Glutamatergic neuron (in vitro differentiated cells): ENCODE measurements at regions not wholly inside any gene's neighbourhood (a gene's known extent, or its start where the extent isn't known, plus 50 kb on each side); places are given as distances from the start of the nearest gene placed in this dataset.

ENCODE experiments used
- DNase-seq: peaks from one replicate; pipeline ENCODE4 v3.0.0; 2022
- H3K27ac Mint-ChIP-seq: one replicate; pipeline ENCODE4 v1.8.0; 2020; ENCODE audit warnings: mild to moderate bottlenecking, mixed read lengths, inconsistent platforms; ENCODE audit not compliant: unreplicated experiment
- H3K27me3 Mint-ChIP-seq: one replicate; pipeline ENCODE4 v1.8.0; 2020; ENCODE audit warnings: mild to moderate bottlenecking, moderate library complexity, mixed read lengths, inconsistent platforms; ENCODE audit not compliant: unreplicated experiment
- H3K36me3 Mint-ChIP-seq: one replicate; pipeline ENCODE4 v1.8.0; 2020; ENCODE audit warnings: mild to moderate bottlenecking, mixed read lengths, inconsistent platforms; ENCODE audit not compliant: unreplicated experiment
- H3K4me1 Mint-ChIP-seq: one replicate; pipeline ENCODE4 v1.8.0; 2020; ENCODE audit warnings: mild to moderate bottlenecking, low read depth, mixed read lengths, inconsistent platforms; ENCODE audit not compliant: unreplicated experiment
- H3K4me3 Mint-ChIP-seq: one replicate; pipeline ENCODE4 v1.8.0; 2020; ENCODE audit warnings: mild to moderate bottlenecking, mixed read lengths, inconsistent platforms; ENCODE audit not compliant: unreplicated experiment
- H3K9me3 Mint-ChIP-seq: one replicate; pipeline ENCODE4 v1.8.0; 2020; ENCODE audit warnings: mild to moderate bottlenecking, moderate library complexity, mixed read lengths, inconsistent platforms; ENCODE audit not compliant: unreplicated experiment
- TF ChIP-seq, protein P1 (sequence below): fragments of 200-600 bp; sonication (generic); IDR thresholded peaks from one replicate; pipeline ENCODE4 v1.5.0; 2021; ENCODE audit not compliant: partially characterized antibody, unreplicated experiment

DNA sequence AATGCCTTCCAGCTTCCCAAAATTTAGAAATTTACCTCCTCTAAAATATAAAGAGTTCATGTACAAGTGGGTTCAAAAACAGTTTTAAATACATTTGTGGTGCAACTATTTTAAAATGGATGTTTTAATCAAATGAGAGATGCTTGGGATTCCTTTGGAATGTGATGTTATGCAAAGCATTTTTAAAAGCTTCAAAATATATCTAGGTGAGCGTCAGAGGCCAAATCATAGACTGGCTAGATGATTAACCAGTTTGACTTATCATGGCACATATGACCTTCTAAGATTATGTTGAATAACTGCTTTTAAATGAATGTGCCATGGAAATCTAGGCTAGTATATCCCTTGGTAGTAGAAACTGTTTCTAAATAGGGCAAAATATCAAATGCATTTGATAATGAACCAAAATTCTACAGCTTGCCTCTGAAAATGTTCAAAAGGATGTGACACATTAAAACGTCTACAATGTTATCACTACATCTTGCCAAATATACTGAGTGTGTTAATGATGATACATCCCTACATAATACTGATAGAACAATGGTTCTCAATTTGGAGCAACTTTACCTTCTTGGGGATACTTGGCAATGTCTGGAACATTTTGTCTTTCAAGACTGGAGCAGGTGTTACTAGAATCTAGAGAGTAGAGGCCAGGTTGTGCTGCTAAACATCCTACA, 650.9 kb upstream of the ADGRL2 start:
- Mint-ChIP-seq H3K27me3 (no peaks in the 10 kb centered on the region), H3K9me3 (no peaks in the 10 kb centered on the region), H3K36me3 (no peaks in the 10 kb centered on the region), H3K4me3 (no peak overlapping the region), H3K4me1 (peaks cover 3% of the 10 kb centered on the region), H3K27ac (no peak overlapping the region)
- no peak for DNase-seq
- TF ChIP-seq, protein P1, sequence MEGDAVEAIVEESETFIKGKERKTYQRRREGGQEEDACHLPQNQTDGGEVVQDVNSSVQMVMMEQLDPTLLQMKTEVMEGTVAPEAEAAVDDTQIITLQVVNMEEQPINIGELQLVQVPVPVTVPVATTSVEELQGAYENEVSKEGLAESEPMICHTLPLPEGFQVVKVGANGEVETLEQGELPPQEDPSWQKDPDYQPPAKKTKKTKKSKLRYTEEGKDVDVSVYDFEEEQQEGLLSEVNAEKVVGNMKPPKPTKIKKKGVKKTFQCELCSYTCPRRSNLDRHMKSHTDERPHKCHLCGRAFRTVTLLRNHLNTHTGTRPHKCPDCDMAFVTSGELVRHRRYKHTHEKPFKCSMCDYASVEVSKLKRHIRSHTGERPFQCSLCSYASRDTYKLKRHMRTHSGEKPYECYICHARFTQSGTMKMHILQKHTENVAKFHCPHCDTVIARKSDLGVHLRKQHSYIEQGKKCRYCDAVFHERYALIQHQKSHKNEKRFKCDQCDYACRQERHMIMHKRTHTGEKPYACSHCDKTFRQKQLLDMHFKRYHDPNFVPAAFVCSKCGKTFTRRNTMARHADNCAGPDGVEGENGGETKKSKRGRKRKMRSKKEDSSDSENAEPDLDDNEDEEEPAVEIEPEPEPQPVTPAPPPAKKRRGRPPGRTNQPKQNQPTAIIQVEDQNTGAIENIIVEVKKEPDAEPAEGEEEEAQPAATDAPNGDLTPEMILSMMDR, result no peak

DNA sequence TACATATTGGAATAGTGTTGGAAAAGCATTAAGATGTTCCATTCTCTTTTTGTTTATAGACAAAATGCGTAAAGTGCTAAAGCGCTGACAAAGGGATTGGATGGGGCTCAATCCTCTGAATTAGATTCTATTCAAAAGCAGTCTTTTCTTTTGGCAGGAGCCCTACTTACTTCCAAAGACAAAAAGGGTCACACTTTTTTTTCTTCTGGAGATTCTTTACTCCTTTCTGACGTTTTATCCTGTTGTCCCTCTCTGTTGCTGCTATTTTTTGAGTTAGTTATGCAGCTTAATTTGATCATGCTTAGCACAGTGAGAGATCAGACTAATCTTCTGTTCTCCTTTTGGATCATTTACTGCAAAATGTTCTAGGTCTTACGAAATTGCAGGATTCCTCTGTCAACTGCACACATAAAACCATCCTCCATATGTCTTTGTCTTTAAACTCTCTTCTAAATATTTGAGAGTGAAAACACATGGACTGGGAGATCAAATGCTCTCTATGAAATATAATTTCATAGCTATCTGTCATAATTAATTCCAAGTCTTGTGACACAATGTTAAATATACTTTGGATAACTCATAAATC, 656.4 kb upstream of the ADGRL2 start:
- H3K4me3 Mint-ChIP-seq, result no peak overlapping the region
- TF ChIP-seq, protein P1, result no peak
- no peak for DNase-seq

DNA sequence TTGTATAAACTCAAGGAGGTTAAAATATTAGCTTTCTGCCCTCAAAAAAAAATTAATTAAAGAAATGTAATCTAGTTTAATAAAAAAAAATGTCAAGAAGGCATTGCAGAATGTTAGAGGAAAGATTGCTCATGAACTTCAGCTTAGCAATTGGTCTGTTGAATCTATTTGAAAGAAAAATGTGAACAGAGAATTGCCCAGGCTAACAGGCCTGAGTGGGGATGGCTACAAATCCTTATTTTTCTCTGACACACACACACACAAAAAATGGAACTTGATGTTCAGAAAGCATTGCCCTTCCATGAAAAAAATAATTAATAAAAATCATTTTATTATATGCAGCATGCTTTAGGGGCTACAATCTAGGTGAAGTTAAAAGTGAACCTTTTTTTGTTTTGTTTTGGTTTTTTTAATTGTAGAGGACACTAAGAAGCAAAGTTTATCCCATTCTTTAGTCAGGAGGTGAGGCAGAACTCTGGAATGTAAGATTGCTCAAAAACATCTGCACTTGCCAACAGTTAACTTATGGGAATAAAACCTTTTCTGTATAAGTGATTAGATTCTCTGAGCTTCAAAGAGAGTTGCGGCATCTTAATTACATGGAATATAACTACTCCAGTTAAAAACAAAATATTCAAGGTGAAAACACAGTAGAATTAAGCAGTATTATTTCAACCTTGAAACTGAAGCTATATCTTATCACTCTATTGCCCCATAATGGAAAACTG, 658.5 kb upstream of the ADGRL2 start:
- Mint-ChIP-seq H3K27ac (no peak overlapping the region), H3K27me3 (no peaks in the 10 kb centered on the region), H3K4me1 (peaks cover 3% of the 10 kb centered on the region), H3K9me3 (no peaks in the 10 kb centered on the region), H3K36me3 (no peaks in the 10 kb centered on the region), H3K4me3 (no peak overlapping the region)
- TF ChIP-seq, protein P1, result no peak
- DNase-seq, result no peak

More for the DNA sequence above, 656.4 kb upstream of the ADGRL2 start:
- Mint-ChIP-seq H3K9me3 (no peaks in the 10 kb centered on the region), H3K27me3 (no peaks in the 10 kb centered on the region), H3K4me1 (peaks cover 3% of the 10 kb centered on the region), H3K36me3 (no peaks in the 10 kb centered on the region), H3K27ac (no peak overlapping the region)

DNA sequence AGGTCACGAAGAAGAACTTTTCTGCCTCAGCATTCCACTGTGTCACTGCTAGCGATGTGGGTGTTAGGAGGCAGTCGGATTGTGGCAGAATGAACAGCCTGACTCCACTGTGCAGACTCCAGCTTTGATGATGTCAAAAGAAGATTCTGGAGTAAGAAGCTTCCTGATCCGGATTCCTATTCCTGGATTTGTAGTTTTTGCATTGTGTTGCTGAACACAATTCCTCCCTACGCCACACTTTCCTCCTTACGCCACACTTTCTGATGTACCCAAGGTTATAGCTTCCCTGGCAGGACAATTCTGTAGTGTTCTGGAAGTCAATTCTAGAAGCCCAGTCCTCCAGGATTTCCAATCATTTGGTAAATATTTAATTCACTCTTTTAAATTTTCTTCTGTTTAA, 665.2 kb upstream of the ADGRL2 start:
- H3K27ac Mint-ChIP-seq, result no peak overlapping the region
- H3K4me1 Mint-ChIP-seq, result no peaks in the 10 kb centered on the region
- DNase-seq, result no peak
- no peak overlapping the region for H3K4me3 Mint-ChIP-seq
- no peaks in the 10 kb centered on the region for H3K27me3 Mint-ChIP-seq
- no peaks in the 10 kb centered on the region for H3K36me3 Mint-ChIP-seq
- TF ChIP-seq, protein P1, result no peak
- H3K9me3 Mint-ChIP-seq, result no peaks in the 10 kb centered on the region

DNA sequence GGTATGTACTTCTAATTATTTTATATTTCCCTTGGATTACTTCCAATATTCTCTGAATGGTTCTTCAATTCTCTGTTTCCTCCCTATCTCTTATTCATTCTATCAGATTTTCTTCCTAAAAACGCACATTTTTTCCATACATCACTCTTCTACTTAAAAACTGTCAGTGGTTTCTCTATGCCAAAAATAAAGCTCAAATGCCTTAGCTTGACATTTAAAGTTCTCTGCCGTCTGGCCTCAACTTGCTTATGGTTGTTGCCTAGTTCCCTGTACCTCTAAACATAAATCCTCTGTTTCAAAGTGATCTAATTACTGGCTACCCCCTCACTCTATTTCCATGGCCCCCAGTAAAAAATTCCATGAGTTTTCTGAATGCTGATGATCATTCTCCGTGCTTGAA, 671.0 kb upstream of the ADGRL2 start:
- TF ChIP-seq, protein P1, result no peak
- H3K36me3 Mint-ChIP-seq, result no peaks in the 10 kb centered on the region
- no peak overlapping the region for H3K4me3 Mint-ChIP-seq
- H3K4me1 Mint-ChIP-seq, result peaks cover 6% of the 10 kb centered on the region
- H3K27me3 Mint-ChIP-seq, result no peaks in the 10 kb centered on the region
- no peak overlapping the region for H3K27ac Mint-ChIP-seq
- no peak for DNase-seq
- no peaks in the 10 kb centered on the region for H3K9me3 Mint-ChIP-seq
